ENCODE measurements at regions not wholly inside any gene's neighbourhood (a gene's known extent, or its start where the extent isn't known, plus 50 kb on each side); places are given as distances from the start of the nearest gene placed in this dataset.

- no peak for DNase-seq
Observed at GRCh38 chr4:123853651-123854050, 457.1 kb downstream of the SPRY1 start.

GRCh38 chr4:123856689-123857545 is 460.3 kb downstream of the SPRY1 start:
- no peak for DNase-seq

- DNase-seq, result no peak
Observed at GRCh38 chr4:123858465-123858864, 461.9 kb downstream of the SPRY1 start.

GRCh38 chr4:123862812-123863211 is 466.2 kb downstream of the SPRY1 start:
- no peak for DNase-seq

- DNase-seq, result no peak
Observed at GRCh38 chr4:123866796-123867195, 470.2 kb downstream of the SPRY1 start.

- DNase-seq, result no peak
Observed at GRCh38 chr4:123867910-123868587, 471.5 kb downstream of the SPRY1 start.

- no peak for DNase-seq
Observed at GRCh38 chr4:123869286-123870215, 473.0 kb downstream of the SPRY1 start.

GRCh38 chr4:123870216-123870876 is 473.8 kb downstream of the SPRY1 start:
- no peak for DNase-seq

GRCh38 chr4:123871341-123871740 is 474.7 kb downstream of the SPRY1 start:
- no peak for DNase-seq

GRCh38 chr4:123874063-123874462 is 477.5 kb downstream of the SPRY1 start:
- no peak for DNase-seq

- no peak for DNase-seq
Observed at GRCh38 chr4:123876143-123876542, 479.5 kb downstream of the SPRY1 start.

- no peak for DNase-seq
Observed at GRCh38 chr4:123876671-123877101, 480.1 kb downstream of the SPRY1 start.

- no peak for DNase-seq
Observed at GRCh38 chr4:123877551-123877950, 481.0 kb downstream of the SPRY1 start.

GRCh38 chr4:123878976-123879375 is 482.4 kb downstream of the SPRY1 start:
- DNase-seq, result no peak

- DNase-seq, result no peak
Observed at GRCh38 chr4:123880631-123881030, 484.0 kb downstream of the SPRY1 start.

- no peak for DNase-seq
Observed at GRCh38 chr4:123884922-123885321, 488.3 kb downstream of the SPRY1 start.

- no peak for DNase-seq
Observed at GRCh38 chr4:123889507-123889906, 492.9 kb downstream of the SPRY1 start.

- DNase-seq, result no peak
Observed at GRCh38 chr4:123890889-123891288, 494.3 kb downstream of the SPRY1 start.

- no peak for DNase-seq
Observed at GRCh38 chr4:123891881-123892280, 495.3 kb downstream of the SPRY1 start.

- DNase-seq, result no peak
Observed at GRCh38 chr4:123892368-123892976, 495.9 kb downstream of the SPRY1 start.

GRCh38 chr4:123893011-123893981 is 496.7 kb downstream of the SPRY1 start:
- DNase-seq, result no peak
